Activated CD4-positive, alpha-beta T cell treated with anti-CD3 and anti-CD28 coated beads, Interleukin-2, amount 10 ng/mL, durations not matched to agents 7 days and 5 days (primary cell): ENCODE measurements at regions not wholly inside any gene's neighbourhood (a gene's known extent, or its start where the extent isn't known, plus 50 kb on each side); places are given as distances from the start of the nearest gene placed in this dataset.
"Not testable (repeated sequence)": the region's sequence is repeated elsewhere in the genome, so short reads cannot be mapped to it uniquely, and the experiment has no call there.

Source experiments
- CTCF ChIA-PET: fragments of 350-600 bp; sonication (Branson Sonifier 250); formaldehyde crosslinking; loops from one replicate; lab custom pipeline; 2021; ENCODE audit warnings: antibody characterized with exemption; lab: Charles Lee
- POLR2A ChIA-PET: fragments of 350-600 bp; sonication (Branson Sonifier 250); formaldehyde crosslinking; loops from one replicate; lab custom pipeline; 2021; ENCODE audit warnings: antibody characterized with exemption; lab: Charles Lee
- DNase-seq: peaks from one replicate; pipeline ENCODE4 v3.0.0-alpha.2; 2020
- H3K27ac Mint-ChIP-seq: one replicate; pipeline ENCODE4 v1.8.0; 2021; ENCODE audit warnings: mild to moderate bottlenecking, moderate library complexity, mixed read lengths
- H3K27me3 Mint-ChIP-seq: one replicate; pipeline ENCODE4 v1.8.0; 2021; ENCODE audit warnings: mixed read lengths
- H3K36me3 Mint-ChIP-seq: one replicate; pipeline ENCODE4 v1.8.0; 2021; ENCODE audit warnings: low read depth, mixed read lengths
- H3K4me1 Mint-ChIP-seq: one replicate; pipeline ENCODE4 v1.8.0; 2021; ENCODE audit warnings: mixed read lengths
- H3K4me3 Mint-ChIP-seq: one replicate; pipeline ENCODE4 v1.8.0; 2021; ENCODE audit warnings: mild to moderate bottlenecking, moderate library complexity, mixed read lengths
- H3K9me3 Mint-ChIP-seq: one replicate; pipeline ENCODE4 v1.8.0; 2021; ENCODE audit warnings: mixed read lengths

DNA sequence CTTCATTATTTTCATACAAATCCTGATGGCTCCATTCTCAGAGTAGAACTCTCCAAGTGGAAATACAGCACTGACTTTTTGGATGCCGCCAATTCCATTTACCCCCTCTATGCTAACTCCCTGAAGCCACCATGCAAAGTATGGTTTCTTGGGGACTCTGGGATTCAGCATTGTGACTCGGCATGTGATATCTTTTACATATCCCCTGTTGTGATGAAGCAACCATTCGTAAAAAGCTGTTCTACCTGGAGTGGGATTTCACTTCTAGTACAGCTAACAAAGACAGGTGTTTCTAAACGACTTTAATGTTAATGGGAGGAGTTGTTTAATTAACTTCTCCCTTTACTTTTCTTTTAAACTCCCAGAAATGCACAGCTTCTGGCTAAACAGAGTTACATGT, 533.5 kb downstream of the RBFOX1 start:
- H3K27ac Mint-ChIP-seq = no peak overlapping the region
- H3K9me3 Mint-ChIP-seq = peaks cover 3% of the 10 kb centered on the region
- no peaks in the 10 kb centered on the region for H3K36me3 Mint-ChIP-seq
- H3K27me3 Mint-ChIP-seq = no peaks in the 10 kb centered on the region
- no peaks in the 10 kb centered on the region for H3K4me1 Mint-ChIP-seq
- no peak overlapping the region for H3K4me3 Mint-ChIP-seq
- ChIA-PET POLR2A (no interaction called here), CTCF (no interaction called here)
- no peak for DNase-seq

DNA sequence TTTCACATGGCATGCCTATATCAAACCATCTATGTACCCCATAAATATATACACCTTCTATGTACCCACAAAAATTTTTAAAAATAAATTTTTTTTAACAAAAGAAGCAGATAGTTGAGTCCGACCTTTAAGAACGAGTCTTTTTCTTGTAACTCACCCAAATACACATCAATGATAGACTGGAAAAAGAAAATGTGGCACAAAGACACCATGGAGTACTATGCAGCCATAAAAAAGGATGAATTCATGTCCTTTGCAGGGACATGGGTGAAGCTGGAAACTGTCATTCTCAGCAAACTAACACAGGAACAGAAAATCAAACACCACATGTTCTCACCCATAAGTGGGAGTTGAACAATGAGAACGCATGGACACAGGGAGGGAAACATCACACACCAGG, 532.7 kb downstream of the RBFOX1 start:
- H3K4me1 Mint-ChIP-seq, H3K36me3 Mint-ChIP-seq, CTCF ChIA-PET: not testable (repeated sequence)

DNA sequence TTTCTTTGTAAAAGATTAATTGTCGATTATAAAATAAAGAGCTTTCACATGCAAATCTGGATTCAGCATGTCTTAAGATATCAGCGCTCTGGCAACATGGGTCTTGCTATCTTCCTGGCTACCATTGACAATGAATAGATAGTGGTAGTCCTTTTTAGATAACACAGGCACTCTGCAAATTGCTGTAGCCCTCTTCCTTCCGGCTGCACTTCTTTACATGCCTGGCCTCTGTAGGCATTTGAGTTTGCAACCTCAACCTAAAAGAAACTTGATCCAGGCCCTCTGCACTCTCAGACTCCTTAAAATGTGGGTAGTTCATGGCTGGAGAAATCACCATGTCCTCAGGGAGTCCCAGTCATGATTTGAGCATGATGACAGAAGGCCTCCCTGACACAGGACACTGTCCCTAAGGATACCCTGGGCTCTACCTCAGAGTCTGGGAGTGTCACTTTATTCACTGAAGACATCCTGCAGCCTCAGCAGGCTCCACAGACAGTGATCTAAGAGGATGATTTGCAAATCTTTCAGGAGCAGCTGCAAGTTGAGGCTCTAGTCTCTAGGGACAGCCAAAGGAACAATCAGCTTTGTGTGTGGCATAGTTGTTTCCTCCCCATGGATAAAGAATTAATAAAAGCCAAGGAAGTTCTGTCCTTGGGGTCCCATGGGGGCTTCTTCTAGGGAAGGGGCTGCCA, 529.4 kb downstream of the RBFOX1 start:
- Mint-ChIP-seq H3K4me1 (no peaks in the 10 kb centered on the region), H3K9me3 (peaks cover 8% of the 10 kb centered on the region), H3K27ac (no peak overlapping the region), H3K4me3 (no peak overlapping the region), H3K27me3 (no peaks in the 10 kb centered on the region), H3K36me3 (no peaks in the 10 kb centered on the region)
- CTCF ChIA-PET = no interaction called here
- POLR2A ChIA-PET = no interaction called here
- no peak for DNase-seq

More for the DNA sequence above, 532.7 kb downstream of the RBFOX1 start:
- POLR2A ChIA-PET, DNase-seq, H3K27ac Mint-ChIP-seq, H3K27me3 Mint-ChIP-seq, H3K9me3 Mint-ChIP-seq, H3K4me3 Mint-ChIP-seq: not testable (repeated sequence)

DNA sequence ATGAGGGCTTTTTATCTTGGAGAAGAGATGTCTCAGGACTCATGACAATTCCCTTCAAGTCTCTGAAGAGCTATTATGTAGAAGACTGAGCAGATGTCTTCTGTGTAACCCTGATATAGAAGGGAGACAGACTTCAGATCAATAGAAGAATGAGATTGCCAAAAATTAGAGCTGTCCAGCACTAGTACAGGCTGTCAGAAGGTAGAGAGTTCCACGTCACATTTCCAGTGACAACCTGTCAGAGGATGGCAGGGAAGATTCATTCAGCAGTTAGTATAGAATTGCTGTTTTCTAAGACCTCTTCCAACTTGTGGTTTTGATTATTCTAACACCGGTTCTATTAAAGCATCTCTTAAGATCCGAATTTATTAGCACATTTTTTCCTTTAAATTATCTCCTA, 520.6 kb downstream of the RBFOX1 start:
- DNase-seq = no peak
- Mint-ChIP-seq H3K9me3 (peaks cover 15% of the 10 kb centered on the region), H3K4me3 (no peak overlapping the region), H3K4me1 (no peaks in the 10 kb centered on the region), H3K27me3 (no peaks in the 10 kb centered on the region), H3K27ac (no peak overlapping the region), H3K36me3 (no peaks in the 10 kb centered on the region)
- CTCF ChIA-PET = no interaction called here
- POLR2A ChIA-PET = no interaction called here

DNA sequence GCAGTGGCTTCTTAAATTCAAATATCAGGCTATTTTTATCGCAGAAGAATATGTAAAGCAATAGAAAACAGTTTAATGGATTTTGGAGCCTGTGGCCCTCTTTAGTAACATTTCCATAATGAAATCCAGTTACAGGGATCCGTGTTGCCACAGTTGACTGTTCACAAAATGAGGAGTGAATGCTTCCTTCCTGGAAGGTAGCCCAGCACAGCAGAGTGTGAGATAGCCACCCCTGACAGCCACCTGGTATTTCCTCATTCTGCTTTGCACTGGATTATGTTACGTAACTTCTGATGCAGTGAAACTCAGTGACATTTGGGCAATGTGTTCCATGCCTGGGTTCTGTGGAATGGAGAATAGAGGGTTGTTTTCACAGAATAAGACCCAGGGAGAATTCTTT, 517.2 kb downstream of the RBFOX1 start:
- no peak overlapping the region for H3K4me3 Mint-ChIP-seq
- ChIA-PET POLR2A (no interaction called here), CTCF (no interaction called here)
- H3K36me3 Mint-ChIP-seq = no peaks in the 10 kb centered on the region
- H3K27me3 Mint-ChIP-seq = no peaks in the 10 kb centered on the region
- no peaks in the 10 kb centered on the region for H3K4me1 Mint-ChIP-seq
- no peak for DNase-seq
- peaks cover 7% of the 10 kb centered on the region for H3K9me3 Mint-ChIP-seq
- H3K27ac Mint-ChIP-seq = no peak overlapping the region

DNA sequence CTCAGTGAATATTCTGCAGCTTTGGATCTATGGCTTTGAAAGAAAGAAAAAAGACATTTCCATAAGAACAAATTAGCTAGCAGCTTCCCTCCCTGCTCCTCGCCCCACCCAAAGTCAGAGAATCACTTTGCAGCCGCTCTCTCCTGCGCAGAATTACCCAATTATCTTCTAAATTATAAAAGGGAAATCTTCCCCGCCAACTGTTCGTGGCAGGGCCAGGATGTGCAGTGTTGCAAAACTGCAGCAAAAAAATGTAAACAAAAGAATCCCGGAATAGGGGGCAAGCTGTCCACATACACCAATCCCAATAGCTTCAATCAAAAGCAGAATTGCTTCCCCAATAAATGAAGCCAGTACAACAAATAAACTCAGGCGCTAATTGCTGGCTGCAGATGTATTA, 510.6 kb downstream of the RBFOX1 start:
- DNase-seq = no peak
- no peak overlapping the region for H3K27ac Mint-ChIP-seq

DNA sequence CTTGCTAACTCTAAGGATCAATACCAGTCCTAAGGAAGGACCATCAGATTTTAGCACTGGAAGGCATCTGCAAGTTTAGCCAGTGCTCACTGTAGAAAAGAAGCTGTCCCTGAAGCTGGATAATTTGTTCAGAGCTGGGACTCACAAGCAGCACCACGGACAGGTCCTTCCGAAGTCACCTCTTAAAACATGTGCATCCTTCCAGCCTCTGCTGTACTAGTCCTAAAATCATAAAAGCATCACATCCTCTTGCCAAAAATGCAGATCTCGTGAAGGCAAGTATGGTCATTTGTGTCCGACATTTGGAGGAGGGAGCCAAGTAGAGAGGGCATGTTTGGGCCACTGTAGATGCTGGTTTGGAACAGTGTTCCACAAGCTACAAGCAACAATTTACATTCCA, 506.9 kb downstream of the RBFOX1 start:
- ChIA-PET CTCF (no interaction called here), POLR2A (no interaction called here)
- no peak for DNase-seq
- no peak overlapping the region for H3K27ac Mint-ChIP-seq
- no peaks in the 10 kb centered on the region for H3K36me3 Mint-ChIP-seq
- no peak overlapping the region for H3K4me3 Mint-ChIP-seq
- H3K4me1 Mint-ChIP-seq = no peaks in the 10 kb centered on the region
- H3K9me3 Mint-ChIP-seq = peaks cover 26% of the 10 kb centered on the region
- no peaks in the 10 kb centered on the region for H3K27me3 Mint-ChIP-seq

More for the DNA sequence above, 510.6 kb downstream of the RBFOX1 start:
- Mint-ChIP-seq H3K4me3 (no peak overlapping the region), H3K27me3 (no peaks in the 10 kb centered on the region), H3K4me1 (no peaks in the 10 kb centered on the region), H3K9me3 (peaks cover 22% of the 10 kb centered on the region), H3K36me3 (no peaks in the 10 kb centered on the region)
- CTCF ChIA-PET = no interaction called here
- POLR2A ChIA-PET = no interaction called here

DNA sequence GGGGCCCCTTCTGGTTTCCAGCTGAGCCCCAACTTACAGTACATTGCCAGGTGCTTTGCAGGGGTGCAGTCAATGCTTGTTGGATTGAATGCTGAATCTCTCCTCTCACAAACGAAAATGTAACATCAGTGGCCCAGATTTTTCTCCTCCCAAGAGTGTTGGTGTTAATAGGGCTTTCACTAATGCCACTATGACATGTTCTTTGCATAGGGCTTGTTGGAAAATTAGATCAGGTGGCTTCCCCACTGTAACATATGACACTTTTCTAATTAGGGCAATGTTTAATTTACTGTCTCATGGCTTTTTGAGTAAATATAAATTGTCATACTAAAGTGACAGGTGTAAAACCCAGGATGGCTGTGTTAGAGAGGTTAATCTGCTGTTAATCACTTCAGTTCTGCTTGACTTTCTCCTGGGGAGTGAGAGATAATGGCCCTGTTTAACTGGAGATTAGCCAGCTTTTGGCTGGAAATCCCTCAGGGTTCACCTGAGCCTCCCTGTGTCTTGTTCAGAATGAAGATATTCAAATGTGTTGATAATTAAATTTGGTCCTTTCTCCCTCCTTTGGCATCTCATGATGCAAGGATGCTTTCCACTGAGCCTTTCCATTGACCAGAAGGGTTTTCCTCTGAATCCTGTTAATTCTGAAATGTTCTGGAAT, 502.3 kb downstream of the RBFOX1 start:
- no peak overlapping the region for H3K4me3 Mint-ChIP-seq
- H3K4me1 Mint-ChIP-seq = no peaks in the 10 kb centered on the region
- no peak overlapping the region for H3K27ac Mint-ChIP-seq
- POLR2A ChIA-PET = no interaction called here
- peaks cover 13% of the 10 kb centered on the region for H3K9me3 Mint-ChIP-seq
- H3K27me3 Mint-ChIP-seq = no peaks in the 10 kb centered on the region
- no peak for DNase-seq
- CTCF ChIA-PET = no interaction called here
- no peaks in the 10 kb centered on the region for H3K36me3 Mint-ChIP-seq

DNA sequence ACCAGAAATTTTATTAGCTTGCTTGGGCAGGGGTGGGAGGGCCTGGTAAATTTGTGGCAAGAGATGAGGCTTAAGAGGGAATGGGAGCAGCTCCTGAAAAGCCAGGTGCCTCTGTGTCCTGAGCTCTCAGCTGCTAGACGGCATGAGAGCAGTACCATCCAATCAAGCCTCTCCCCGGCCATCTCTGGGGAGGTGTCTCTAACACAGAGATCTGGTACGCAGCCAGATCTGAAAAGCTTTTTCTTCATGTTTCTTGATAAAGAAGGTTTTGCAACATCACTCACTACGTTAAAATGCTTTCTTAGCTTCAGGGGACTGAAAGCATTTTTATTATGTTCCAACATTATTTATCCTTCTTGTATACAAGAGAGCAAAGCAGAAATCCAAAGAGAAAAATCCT, 488.2 kb downstream of the RBFOX1 start:
- Mint-ChIP-seq H3K27me3 (no peaks in the 10 kb centered on the region), H3K9me3 (peaks cover 8% of the 10 kb centered on the region), H3K36me3 (no peaks in the 10 kb centered on the region), H3K27ac (no peak overlapping the region), H3K4me1 (no peaks in the 10 kb centered on the region), H3K4me3 (no peak overlapping the region)
- DNase-seq = no peak
- ChIA-PET CTCF (no interaction called here), POLR2A (no interaction called here)

DNA sequence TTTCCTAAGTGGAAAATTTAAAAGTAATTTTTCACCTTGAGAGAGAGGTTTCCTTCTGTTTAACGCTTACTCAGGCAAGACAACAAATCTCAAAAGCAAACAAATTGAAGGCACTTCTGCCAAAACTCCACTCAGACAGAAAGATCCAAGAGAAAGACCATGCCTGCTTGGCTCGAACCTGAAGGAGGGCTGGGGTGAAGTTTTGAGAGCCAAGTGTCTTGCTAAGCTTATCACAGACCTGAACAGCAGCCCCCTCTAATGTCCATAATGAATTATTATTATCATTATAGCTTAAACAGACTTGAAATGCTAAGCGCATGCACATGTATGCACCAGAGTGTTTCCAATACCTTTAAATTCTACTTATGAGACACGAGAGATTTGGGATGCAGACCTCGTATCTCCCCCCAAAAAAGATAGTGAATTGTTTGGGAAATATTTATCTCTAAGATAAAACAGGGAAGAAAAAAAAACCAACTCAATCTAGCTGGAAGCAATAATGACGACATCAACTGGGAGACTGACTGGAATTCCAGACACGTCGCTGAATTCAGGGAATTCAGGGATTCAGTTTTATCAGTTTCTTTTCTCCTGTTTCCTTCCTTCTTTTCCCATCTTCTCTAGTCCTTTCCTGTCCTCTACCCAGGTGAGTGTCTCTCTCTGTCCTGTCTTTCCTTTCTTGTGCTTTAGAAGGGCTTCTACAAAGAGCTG, 473.2 kb downstream of the RBFOX1 start:
- Mint-ChIP-seq H3K36me3 (no peaks in the 10 kb centered on the region), H3K27me3 (no peaks in the 10 kb centered on the region), H3K4me3 (no peak overlapping the region), H3K4me1 (no peaks in the 10 kb centered on the region), H3K27ac (no peak overlapping the region), H3K9me3 (no peaks in the 10 kb centered on the region)
- DNase-seq = no peak
- POLR2A ChIA-PET = no interaction called here
- CTCF ChIA-PET = interaction anchor here (1.0 kb wide), 1 partner anchor 18 kb away, joined by 3 read pairs; no protein-coding TSS in a partner anchor

DNA sequence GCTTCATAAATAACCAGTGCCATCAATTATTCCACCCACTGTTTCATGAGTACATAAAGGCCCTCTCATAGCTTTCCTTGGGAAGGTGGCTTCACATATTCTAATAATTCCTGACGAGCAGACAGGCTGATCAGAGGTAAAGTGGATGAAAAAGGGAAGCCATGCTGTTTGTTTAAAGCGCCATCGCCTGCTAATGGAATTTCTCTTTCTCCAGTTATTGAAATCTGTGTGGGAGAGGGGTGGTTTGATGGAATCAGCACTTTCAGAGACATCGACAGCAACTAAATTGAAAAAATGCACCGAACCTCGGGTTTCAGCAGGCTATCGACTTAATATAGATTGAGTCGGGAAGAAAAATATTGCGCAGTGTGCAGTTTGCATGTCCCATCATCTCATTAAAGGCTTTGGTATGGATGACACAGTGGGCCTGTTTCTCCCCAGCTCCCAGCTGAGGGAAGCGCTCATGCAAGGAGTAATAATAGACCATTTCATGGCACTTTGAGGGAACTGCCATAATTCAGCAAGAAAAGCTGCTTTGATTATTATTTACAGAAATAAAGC, 472.1 kb downstream of the RBFOX1 start:
- Mint-ChIP-seq H3K27me3 (no peaks in the 10 kb centered on the region), H3K4me1 (no peaks in the 10 kb centered on the region), H3K9me3 (no peaks in the 10 kb centered on the region), H3K4me3 (no peak overlapping the region), H3K36me3 (no peaks in the 10 kb centered on the region), H3K27ac (no peak overlapping the region)
- no peak for DNase-seq
- CTCF ChIA-PET = interaction anchor here (0.7 kb wide), 1 partner anchor 1976 kb away, joined by 3 read pairs; no protein-coding TSS in a partner anchor
- POLR2A ChIA-PET = no interaction called here

DNA sequence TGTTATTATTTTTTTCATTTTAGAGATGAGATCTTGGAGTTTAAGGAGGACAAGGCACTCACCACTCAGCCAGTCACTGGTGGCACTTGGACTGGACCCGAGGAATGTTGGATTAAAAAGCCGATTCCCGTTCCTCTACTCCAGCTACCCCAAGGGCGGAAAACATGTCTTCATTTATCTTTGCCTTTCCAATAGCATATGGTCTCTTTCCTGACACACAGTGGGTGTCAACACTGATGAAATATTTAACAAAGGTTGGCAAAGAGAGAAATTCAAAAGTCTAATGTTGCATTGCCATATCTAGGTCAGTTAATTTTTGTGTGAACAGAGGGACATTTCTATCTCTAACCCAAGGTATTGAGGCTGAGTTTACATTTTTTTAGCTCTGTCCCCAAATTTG, 459.7 kb downstream of the RBFOX1 start:
- Mint-ChIP-seq H3K9me3 (peaks cover 3% of the 10 kb centered on the region), H3K36me3 (no peaks in the 10 kb centered on the region), H3K27ac (no peak overlapping the region), H3K4me3 (no peak overlapping the region), H3K27me3 (no peaks in the 10 kb centered on the region), H3K4me1 (no peaks in the 10 kb centered on the region)
- no peak for DNase-seq
- ChIA-PET POLR2A (no interaction called here), CTCF (no interaction called here)

DNA sequence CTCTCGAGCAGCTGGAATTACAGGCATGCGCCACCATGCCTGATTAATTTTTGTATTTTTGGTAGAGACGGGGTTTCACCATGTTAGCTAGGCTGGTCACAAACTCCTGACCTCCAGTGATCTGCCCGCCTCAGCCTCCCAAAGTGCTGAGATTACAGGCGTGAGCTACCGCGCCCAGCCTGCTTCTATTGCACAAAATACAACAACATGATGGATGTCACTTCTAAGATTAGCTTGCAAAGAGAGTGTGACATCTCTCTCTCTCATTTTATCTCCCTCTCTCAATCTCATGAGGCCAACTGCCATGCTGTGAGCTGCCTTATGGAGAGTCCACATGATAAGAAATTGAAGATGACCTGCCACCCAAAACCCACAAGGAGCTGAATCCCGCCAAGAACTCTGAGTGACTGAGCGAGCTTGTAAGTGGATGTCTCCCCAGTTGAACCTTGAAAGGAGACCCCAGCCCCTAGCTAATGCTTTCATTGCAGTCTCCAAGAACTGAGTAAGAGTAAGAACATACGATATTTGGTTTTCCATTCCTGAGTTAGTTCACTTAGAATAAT, 458.5 kb downstream of the RBFOX1 start:
- no peak for DNase-seq
- peaks cover 3% of the 10 kb centered on the region for H3K9me3 Mint-ChIP-seq
- H3K4me3 Mint-ChIP-seq = no peak overlapping the region
- no peaks in the 10 kb centered on the region for H3K27me3 Mint-ChIP-seq
- CTCF ChIA-PET = no interaction called here
- H3K4me1 Mint-ChIP-seq = no peaks in the 10 kb centered on the region
- H3K27ac Mint-ChIP-seq = no peak overlapping the region
- POLR2A ChIA-PET = no interaction called here
- no peaks in the 10 kb centered on the region for H3K36me3 Mint-ChIP-seq
